ENCODE measurements at regions not wholly inside any gene's neighbourhood (a gene's known extent, or its start where the extent isn't known, plus 50 kb on each side); places are given as distances from the start of the nearest gene placed in this dataset.
A peak's percentile ranks its signal among the peaks of the same experiment; 100 is the strongest.

DNA sequence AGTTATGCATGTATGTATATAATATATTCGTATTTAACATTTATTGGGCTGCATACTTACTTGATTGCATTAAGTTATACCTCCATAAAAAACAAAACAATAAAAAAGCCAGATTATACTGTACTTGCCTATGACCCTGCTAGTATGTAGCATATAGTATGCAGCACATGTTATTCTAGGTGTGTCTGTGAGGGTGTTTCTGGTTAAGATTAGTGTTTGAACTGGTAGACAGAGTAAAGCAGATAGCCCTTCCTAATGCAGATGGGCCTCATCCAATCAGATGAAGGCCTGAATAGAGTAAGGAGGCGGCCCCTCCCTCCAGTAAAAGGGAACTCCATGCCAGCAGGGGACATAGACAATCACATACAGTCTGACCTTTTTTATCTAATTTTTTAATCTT, 323.3 kb upstream of the USP24 start:
- no peaks in the 10 kb centered on the region for H3K27me3 ChIP-seq
- H3K4me3 ChIP-seq = no peak overlapping the region
- DNase-seq (ENCODE audit: extremely low spot score) = no peak
- H3K27ac ChIP-seq (replicated peaks in 1 of 4) = no peak overlapping the region
- H3K36me3 ChIP-seq = no peaks in the 10 kb centered on the region
- H3K4me1 ChIP-seq = peaks cover 6 to 13% (median 11%) of the 10 kb centered on the region in 4 donors
- 98% methylated on average over 2 of the region's 2 CpGs for WGBS
- H3K9me3 ChIP-seq = no peaks in the 10 kb centered on the region
- intact Hi-C loops (cut with DNase I) = no loop called here
- TF ChIP-seq EP300 (IDR thresholded peaks at IDR 0.05) (no peak), POLR2AphosphoS5 (IDR thresholded peaks at IDR 0.05) (no peak), POLR2A (IDR thresholded peaks at IDR 0.05; ENCODE audit: low read depth) (no peak)
- TF ChIP-seq, protein P1, sequence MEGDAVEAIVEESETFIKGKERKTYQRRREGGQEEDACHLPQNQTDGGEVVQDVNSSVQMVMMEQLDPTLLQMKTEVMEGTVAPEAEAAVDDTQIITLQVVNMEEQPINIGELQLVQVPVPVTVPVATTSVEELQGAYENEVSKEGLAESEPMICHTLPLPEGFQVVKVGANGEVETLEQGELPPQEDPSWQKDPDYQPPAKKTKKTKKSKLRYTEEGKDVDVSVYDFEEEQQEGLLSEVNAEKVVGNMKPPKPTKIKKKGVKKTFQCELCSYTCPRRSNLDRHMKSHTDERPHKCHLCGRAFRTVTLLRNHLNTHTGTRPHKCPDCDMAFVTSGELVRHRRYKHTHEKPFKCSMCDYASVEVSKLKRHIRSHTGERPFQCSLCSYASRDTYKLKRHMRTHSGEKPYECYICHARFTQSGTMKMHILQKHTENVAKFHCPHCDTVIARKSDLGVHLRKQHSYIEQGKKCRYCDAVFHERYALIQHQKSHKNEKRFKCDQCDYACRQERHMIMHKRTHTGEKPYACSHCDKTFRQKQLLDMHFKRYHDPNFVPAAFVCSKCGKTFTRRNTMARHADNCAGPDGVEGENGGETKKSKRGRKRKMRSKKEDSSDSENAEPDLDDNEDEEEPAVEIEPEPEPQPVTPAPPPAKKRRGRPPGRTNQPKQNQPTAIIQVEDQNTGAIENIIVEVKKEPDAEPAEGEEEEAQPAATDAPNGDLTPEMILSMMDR (IDR thresholded peaks at IDR 0.05) = no peak

DNA sequence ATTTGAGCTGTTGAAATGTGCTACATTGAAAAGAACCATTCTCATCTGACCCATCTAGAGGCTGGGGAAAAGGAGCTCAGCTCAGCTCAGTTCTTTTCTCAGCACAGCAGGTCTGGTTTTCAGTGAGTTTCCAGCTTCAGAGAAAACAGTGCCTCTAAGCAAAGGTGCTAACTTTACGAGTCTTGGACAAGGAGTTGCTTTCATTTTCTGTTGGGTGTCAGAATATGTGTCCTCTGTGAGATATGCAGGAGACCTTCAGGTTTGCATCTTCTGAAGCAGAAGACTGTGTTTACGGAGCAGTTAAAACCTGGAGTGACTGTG, 321.3 kb upstream of the USP24 start:
- intact Hi-C loops (cut with DNase I) = no loop called here
- no peaks in the 10 kb centered on the region for H3K36me3 ChIP-seq
- no peak for DNase-seq (ENCODE audit: extremely low spot score)
- WGBS = 36% methylated on average over 2 of the region's 2 CpGs
- H3K27ac ChIP-seq (replicated peaks in 1 of 4) = peak overlapping the region in 2 of 4 donors; percentile 24 to 46
- no peaks in the 10 kb centered on the region for H3K9me3 ChIP-seq
- TF ChIP-seq POLR2AphosphoS5 (IDR thresholded peaks at IDR 0.05) (no peak), POLR2A (IDR thresholded peaks at IDR 0.05; ENCODE audit: low read depth) (no peak), EP300 (IDR thresholded peaks at IDR 0.05) (no peak)
- TF ChIP-seq, protein P1 (IDR thresholded peaks at IDR 0.05) = no peak
- no peak overlapping the region for H3K4me3 ChIP-seq
- peaks cover 6 to 13% (median 11%) of the 10 kb centered on the region in 4 donors for H3K4me1 ChIP-seq
- H3K27me3 ChIP-seq = no peaks in the 10 kb centered on the region

DNA sequence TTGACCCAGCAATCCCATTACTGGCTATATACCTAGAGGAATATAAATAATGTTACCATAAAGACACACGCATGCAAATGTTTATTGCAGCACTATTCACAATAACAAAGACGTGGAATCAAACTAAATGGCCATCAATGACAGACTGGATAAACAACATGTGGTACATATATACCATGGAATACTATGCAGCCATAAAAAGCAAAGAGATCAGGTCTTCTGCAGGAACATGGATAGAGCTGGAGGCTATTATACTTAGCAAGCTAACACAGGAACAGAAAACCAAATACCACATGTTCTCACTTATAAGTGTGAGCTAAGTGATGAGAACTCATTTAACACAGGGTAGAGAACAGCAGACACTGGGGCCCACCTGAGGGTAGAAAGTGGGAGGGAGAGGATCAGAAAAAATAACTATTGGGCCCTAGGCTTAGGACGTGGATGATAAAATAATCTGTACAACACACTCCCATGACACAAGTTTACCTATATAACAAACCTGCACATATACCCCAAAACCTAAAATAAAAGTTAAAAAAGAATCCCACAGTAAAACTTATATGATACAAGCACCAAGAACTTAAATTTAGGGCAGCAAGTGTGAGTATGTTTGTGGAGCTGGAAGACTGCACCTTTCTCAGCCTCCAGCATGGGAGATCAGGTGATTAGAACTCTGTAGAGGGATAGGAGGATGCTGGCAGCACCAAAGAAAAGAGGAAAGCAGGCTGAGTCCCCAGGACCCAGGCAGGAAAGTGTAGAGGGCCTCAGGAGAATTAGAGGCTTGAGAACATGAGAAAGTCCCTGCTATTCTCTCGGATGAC, 320.8 kb upstream of the USP24 start:
- TF ChIP-seq POLR2AphosphoS5 (IDR thresholded peaks at IDR 0.05) = no peak
- TF ChIP-seq, protein P1 (IDR thresholded peaks at IDR 0.05) = no peak
- H3K27me3 ChIP-seq = no peaks in the 10 kb centered on the region
- H3K4me1 ChIP-seq = peaks cover 6 to 13% (median 11%) of the 10 kb centered on the region in 4 donors
- WGBS = 83% methylated on average over 4 of the region's 4 CpGs
- no peaks in the 10 kb centered on the region for H3K9me3 ChIP-seq
- H3K27ac ChIP-seq (replicated peaks in 1 of 4) = peak overlapping the region in 2 of 4 donors; percentile 24 to 46
- DNase-seq (ENCODE audit: extremely low spot score) = no peak
- H3K36me3 ChIP-seq = no peaks in the 10 kb centered on the region
- intact Hi-C loops (cut with DNase I) = no loop called here
- no peak overlapping the region for H3K4me3 ChIP-seq

DNA sequence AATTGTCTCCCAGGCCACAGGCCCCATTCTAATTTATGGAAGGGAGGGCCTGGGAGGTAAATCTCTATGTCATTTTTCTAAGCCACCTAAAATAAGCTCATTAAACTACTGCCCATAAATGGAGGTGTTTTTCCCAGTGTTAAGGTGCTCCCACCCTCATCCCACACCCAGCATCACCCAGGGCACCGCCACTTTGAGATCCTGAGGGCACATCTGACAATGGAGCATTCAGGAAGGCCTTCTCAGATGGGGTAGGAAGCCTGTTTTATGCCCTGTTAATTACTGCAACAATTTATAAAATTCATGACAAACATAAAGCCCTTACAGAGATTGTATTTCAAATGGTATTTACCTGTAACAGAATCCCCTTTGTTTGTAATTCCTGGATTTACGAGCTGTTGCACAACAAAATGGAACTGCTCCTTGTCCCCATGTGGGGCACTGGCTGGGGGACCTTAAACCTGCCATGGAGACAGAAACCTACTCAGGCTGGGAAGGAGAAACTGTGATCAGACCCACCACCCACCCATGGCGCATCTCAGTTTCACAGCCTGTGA, 319.5 kb upstream of the USP24 start:
- DNase-seq (ENCODE audit: extremely low spot score) = no peak
- H3K4me1 ChIP-seq = peaks cover 2 to 13% (median 10%) of the 10 kb centered on the region in 4 donors
- intact Hi-C loops (cut with DNase I) = no loop called here
- TF ChIP-seq POLR2A (IDR thresholded peaks at IDR 0.05; ENCODE audit: low read depth) (no peak), EP300 (IDR thresholded peaks at IDR 0.05) (no peak), POLR2AphosphoS5 (IDR thresholded peaks at IDR 0.05) (no peak)
- TF ChIP-seq, protein P1 (IDR thresholded peaks at IDR 0.05) = no peak
- WGBS = 100% methylated on average over 3 of the region's 3 CpGs
- no peaks in the 10 kb centered on the region for H3K36me3 ChIP-seq
- no peaks in the 10 kb centered on the region for H3K27me3 ChIP-seq
- no peak overlapping the region for H3K4me3 ChIP-seq
- H3K27ac ChIP-seq (replicated peaks in 1 of 4) = no peak overlapping the region
- H3K9me3 ChIP-seq = no peaks in the 10 kb centered on the region
